Brain pericyte (primary cell): ENCODE measurements at regions not wholly inside any gene's neighbourhood (a gene's known extent, or its start where the extent isn't known, plus 50 kb on each side); places are given as distances from the start of the nearest gene placed in this dataset.
"Not testable (repeated sequence)": the region's sequence is repeated elsewhere in the genome, so short reads cannot be mapped to it uniquely, and the experiment has no call there.

Source experiments
- DNase-seq: peaks from one replicate; pipeline ENCODE4 v3.0.0-alpha.2; 2012; ENCODE audit warnings: low read depth, low spot score

- DNase-seq: not testable (repeated sequence)
These were observed 64.0 kb upstream of the PLEKHM1 start for GRCh38 chr17:45554479-45554878.

GRCh38 chr17:45558821-45559220 is 68.3 kb upstream of the PLEKHM1 start:
- not testable (repeated sequence) for DNase-seq

GRCh38 chr17:45562868-45563267 is 72.3 kb upstream of the PLEKHM1 start:
- not testable (repeated sequence) for DNase-seq

- DNase-seq: not testable (repeated sequence)
These were observed 72.8 kb upstream of the PLEKHM1 start for GRCh38 chr17:45563283-45563682.

GRCh38 chr17:45568275-45568674 is 77.8 kb upstream of the PLEKHM1 start:
- DNase-seq: not testable (repeated sequence)

- not testable (repeated sequence) for DNase-seq
These were observed 82.8 kb upstream of the PLEKHM1 start for GRCh38 chr17:45573326-45573725.

- no peak for DNase-seq
These were observed 83.6 kb upstream of the PLEKHM1 start for GRCh38 chr17:45573924-45574770.

GRCh38 chr17:45575126-45575885 is 84.8 kb upstream of the PLEKHM1 start:
- no peak for DNase-seq

GRCh38 chr17:45576527-45577307 is 86.2 kb upstream of the PLEKHM1 start:
- DNase-seq: not testable (repeated sequence)

- DNase-seq: no peak
These were observed 87.2 kb upstream of the PLEKHM1 start for GRCh38 chr17:45577571-45578279.

GRCh38 chr17:45578516-45579455 is 88.3 kb upstream of the PLEKHM1 start:
- no peak for DNase-seq

- DNase-seq: no peak
These were observed 89.3 kb upstream of the PLEKHM1 start for GRCh38 chr17:45579529-45580495.

- DNase-seq: no peak
These were observed 90.4 kb upstream of the PLEKHM1 start for GRCh38 chr17:45580924-45581323.

GRCh38 chr17:45581860-45582259 is 91.3 kb upstream of the PLEKHM1 start:
- no peak for DNase-seq

- no peak for DNase-seq
These were observed 93.8 kb upstream of the PLEKHM1 start for GRCh38 chr17:45584092-45585036.

- DNase-seq: not testable (repeated sequence)
These were observed 94.7 kb upstream of the PLEKHM1 start for GRCh38 chr17:45585037-45585733.
